ENCODE measurements at regions not wholly inside any gene's neighbourhood (a gene's known extent, or its start where the extent isn't known, plus 50 kb on each side); places are given as distances from the start of the nearest gene placed in this dataset.

- Mint-ChIP-seq H3K36me3 (no peaks in the 10 kb centered on the region), H3K27ac (no peak overlapping the region), H3K27me3 (ENCODE audit: low read depth in 3 of 3) (peaks cover 2 to 11% (median 2%) of the 10 kb centered on the region in 3 donors), H3K4me3 (no peak overlapping the region), H3K9me3 (no peaks in the 10 kb centered on the region), H3K4me1 (no peaks in the 10 kb centered on the region)
- DNase-seq: peak; percentile 30 to 49 (median 43)
Measured at GRCh38 chr19:28878862-28879566, 333.9 kb downstream of the UQCRFS1 start.

GRCh38 chr19:28876609-28877123 is 336.3 kb downstream of the UQCRFS1 start:
- H3K4me1 Mint-ChIP-seq: no peaks in the 10 kb centered on the region

GRCh38 chr19:28874742-28875141 is 338.2 kb downstream of the UQCRFS1 start:
- Mint-ChIP-seq H3K4me3 (no peak overlapping the region), H3K4me1 (no peaks in the 10 kb centered on the region), H3K27me3 (ENCODE audit: low read depth in 3 of 3) (peaks cover 0 to 8% (median 2%) of the 10 kb centered on the region in 3 donors), H3K36me3 (no peaks in the 10 kb centered on the region), H3K9me3 (no peaks in the 10 kb centered on the region), H3K27ac (no peak overlapping the region)
- DNase-seq: no peak

More at GRCh38 chr19:28876609-28877123, 336.3 kb downstream of the UQCRFS1 start:
- no peak for DNase-seq
- peaks cover 0 to 6% (median 2%) of the 10 kb centered on the region in 3 donors for H3K27me3 Mint-ChIP-seq (ENCODE audit: low read depth in 3 of 3)
- no peaks in the 10 kb centered on the region for H3K36me3 Mint-ChIP-seq
- H3K4me3 Mint-ChIP-seq: no peak overlapping the region
- no peaks in the 10 kb centered on the region for H3K9me3 Mint-ChIP-seq
- H3K27ac Mint-ChIP-seq: no peak overlapping the region

- H3K4me3 Mint-ChIP-seq: no peak overlapping the region
- H3K27me3 Mint-ChIP-seq (ENCODE audit: low read depth in 3 of 3): peaks cover 0 to 14% (median 0%) of the 10 kb centered on the region in 3 donors
- no peaks in the 10 kb centered on the region for H3K36me3 Mint-ChIP-seq
- H3K4me1 Mint-ChIP-seq: no peaks in the 10 kb centered on the region
- H3K27ac Mint-ChIP-seq: no peak overlapping the region
- no peak for DNase-seq
- no peaks in the 10 kb centered on the region for H3K9me3 Mint-ChIP-seq
Measured at GRCh38 chr19:28873301-28873700, 339.6 kb downstream of the UQCRFS1 start.

- H3K4me3 Mint-ChIP-seq: no peak overlapping the region
- peaks cover 0 to 14% (median 0%) of the 10 kb centered on the region in 3 donors for H3K27me3 Mint-ChIP-seq (ENCODE audit: low read depth in 3 of 3)
- H3K4me1 Mint-ChIP-seq: no peaks in the 10 kb centered on the region
- H3K36me3 Mint-ChIP-seq: no peaks in the 10 kb centered on the region
- DNase-seq: no peak
- no peak overlapping the region for H3K27ac Mint-ChIP-seq
- no peaks in the 10 kb centered on the region for H3K9me3 Mint-ChIP-seq
Measured at GRCh38 chr19:28871099-28871725, 341.7 kb downstream of the UQCRFS1 start.

GRCh38 chr19:28869459-28869858 is 343.5 kb downstream of the UQCRFS1 start:
- Mint-ChIP-seq H3K36me3 (no peaks in the 10 kb centered on the region), H3K9me3 (no peaks in the 10 kb centered on the region)

GRCh38 chr19:28868836-28869235 is 344.1 kb downstream of the UQCRFS1 start:
- Mint-ChIP-seq H3K9me3 (no peaks in the 10 kb centered on the region), H3K27me3 (ENCODE audit: low read depth in 3 of 3) (peaks cover 0 to 10% (median 2%) of the 10 kb centered on the region in 3 donors), H3K4me3 (no peak overlapping the region), H3K4me1 (no peaks in the 10 kb centered on the region), H3K27ac (no peak overlapping the region), H3K36me3 (no peaks in the 10 kb centered on the region)
- no peak for DNase-seq

More at GRCh38 chr19:28869459-28869858, 343.5 kb downstream of the UQCRFS1 start:
- Mint-ChIP-seq H3K4me1 (no peaks in the 10 kb centered on the region), H3K4me3 (no peak overlapping the region), H3K27me3 (ENCODE audit: low read depth in 3 of 3) (peaks cover 0 to 12% (median 2%) of the 10 kb centered on the region in 3 donors), H3K27ac (no peak overlapping the region)
- no peak for DNase-seq

- no peaks in the 10 kb centered on the region for H3K9me3 Mint-ChIP-seq
- no peak for DNase-seq
- H3K36me3 Mint-ChIP-seq: no peaks in the 10 kb centered on the region
- no peak overlapping the region for H3K27ac Mint-ChIP-seq
- H3K4me1 Mint-ChIP-seq: no peaks in the 10 kb centered on the region
- H3K4me3 Mint-ChIP-seq: no peak overlapping the region
- H3K27me3 Mint-ChIP-seq (ENCODE audit: low read depth in 3 of 3): peaks cover 0 to 8% (median 2%) of the 10 kb centered on the region in 3 donors
Measured at GRCh38 chr19:28867978-28868377, 345.0 kb downstream of the UQCRFS1 start.

- DNase-seq: no peak
- Mint-ChIP-seq H3K4me1 (peaks cover 7 to 11% of the 10 kb centered on the region in 2 donors), H3K36me3 (no peaks in the 10 kb centered on the region), H3K27me3 (ENCODE audit: low read depth in 3 of 3) (peaks cover 3 to 11% (median 6%) of the 10 kb centered on the region in 3 donors), H3K4me3 (no peak overlapping the region), H3K9me3 (peaks cover 0 to 2% (median 0%) of the 10 kb centered on the region in 6 donors), H3K27ac (no peak overlapping the region)
Measured at GRCh38 chr19:28864577-28865042, 348.3 kb downstream of the UQCRFS1 start.

GRCh38 chr19:28864024-28864503 is 348.9 kb downstream of the UQCRFS1 start:
- peaks cover 10 to 17% of the 10 kb centered on the region in 2 donors for H3K4me1 Mint-ChIP-seq
- peaks cover 0 to 2% (median 0%) of the 10 kb centered on the region in 6 donors for H3K9me3 Mint-ChIP-seq
- no peaks in the 10 kb centered on the region for H3K36me3 Mint-ChIP-seq
- DNase-seq: no peak
- H3K4me3 Mint-ChIP-seq: no peak overlapping the region
- H3K27me3 Mint-ChIP-seq (ENCODE audit: low read depth in 3 of 3): peaks cover 3 to 11% (median 6%) of the 10 kb centered on the region in 3 donors
- no peak overlapping the region for H3K27ac Mint-ChIP-seq

- H3K9me3 Mint-ChIP-seq: peaks cover 0 to 2% (median 0%) of the 10 kb centered on the region in 6 donors
- H3K27me3 Mint-ChIP-seq (ENCODE audit: low read depth in 3 of 3): peaks cover 3 to 8% (median 5%) of the 10 kb centered on the region in 3 donors
- H3K36me3 Mint-ChIP-seq: no peaks in the 10 kb centered on the region
- no peak overlapping the region for H3K27ac Mint-ChIP-seq
- peaks cover 10 to 23% of the 10 kb centered on the region in 2 donors for H3K4me1 Mint-ChIP-seq
- H3K4me3 Mint-ChIP-seq: no peak overlapping the region
- no peak for DNase-seq
Measured at GRCh38 chr19:28862238-28862637, 350.7 kb downstream of the UQCRFS1 start.

GRCh38 chr19:28859811-28860210 is 353.1 kb downstream of the UQCRFS1 start:
- Mint-ChIP-seq H3K27ac (no peak overlapping the region), H3K4me1 (peaks cover 10 to 23% of the 10 kb centered on the region in 2 donors), H3K4me3 (peak overlapping the region in 1 of 5 donors; percentile 47), H3K36me3 (no peaks in the 10 kb centered on the region), H3K27me3 (ENCODE audit: low read depth in 3 of 3) (peaks cover 1 to 11% (median 6%) of the 10 kb centered on the region in 3 donors), H3K9me3 (peaks cover 0 to 2% (median 0%) of the 10 kb centered on the region in 6 donors)
- DNase-seq: no peak

GRCh38 chr19:28858933-28859332 is 354.0 kb downstream of the UQCRFS1 start:
- peaks cover 0 to under 1% (median 0%) of the 10 kb centered on the region in 3 donors for H3K36me3 Mint-ChIP-seq
- H3K4me1 Mint-ChIP-seq: peaks cover 10 to 23% of the 10 kb centered on the region in 2 donors
- no peak overlapping the region for H3K4me3 Mint-ChIP-seq
- no peak overlapping the region for H3K27ac Mint-ChIP-seq
- H3K27me3 Mint-ChIP-seq (ENCODE audit: low read depth in 3 of 3): peaks cover 1 to 11% (median 6%) of the 10 kb centered on the region in 3 donors
- peaks cover 0 to 2% (median under 1%) of the 10 kb centered on the region in 6 donors for H3K9me3 Mint-ChIP-seq
- DNase-seq: no peak

- H3K36me3 Mint-ChIP-seq: peaks cover 0 to 4% (median 0%) of the 10 kb centered on the region in 3 donors
- H3K4me3 Mint-ChIP-seq: no peak overlapping the region
- peaks cover 10 to 23% of the 10 kb centered on the region in 2 donors for H3K4me1 Mint-ChIP-seq
- peaks cover 0 to 4% (median under 1%) of the 10 kb centered on the region in 6 donors for H3K9me3 Mint-ChIP-seq
- peaks cover 3 to 11% (median 6%) of the 10 kb centered on the region in 3 donors for H3K27me3 Mint-ChIP-seq (ENCODE audit: low read depth in 3 of 3)
- no peak for DNase-seq
- H3K27ac Mint-ChIP-seq: no peak overlapping the region
Measured at GRCh38 chr19:28857967-28858366, 355.0 kb downstream of the UQCRFS1 start.

All from immature natural killer cell (primary cell).